Large intestine (tissue), 3 donors: ENCODE measurements at regions not wholly inside any gene's neighbourhood (a gene's known extent, or its start where the extent isn't known, plus 50 kb on each side); places are given as distances from the start of the nearest gene placed in this dataset.

Experiments used
- DNase-seq, 2 donors: peaks; one replicate each; pipeline versions ENCODE4 v3.0.0 to v3.0.0-alpha.2; 2013
- H3K27ac ChIP-seq: one replicate; pipeline ENCODE4 v1.5.1; 2013; ENCODE audit warnings: low read length
- H3K27me3 ChIP-seq: 2 replicates; pipeline ENCODE4 v1.6.1; 2013; ENCODE audit warnings: low read length; ENCODE audit not compliant: control insufficient read depth, insufficient read depth
- H3K36me3 ChIP-seq: 2 replicates; pipeline ENCODE4 v1.6.1; 2013; ENCODE audit warnings: low read length; ENCODE audit not compliant: control insufficient read depth, insufficient read depth
- H3K4me1 ChIP-seq: one replicate; pipeline ENCODE4 v1.6.1; 2013; ENCODE audit warnings: low read length; ENCODE audit not compliant: control insufficient read depth, insufficient read depth
- H3K4me3 ChIP-seq: one replicate; pipeline ENCODE4 v1.5.1; 2013; ENCODE audit warnings: low read length
- H3K9me3 ChIP-seq: one replicate; pipeline ENCODE4 v1.6.1; 2013; ENCODE audit warnings: mild to moderate bottlenecking, low read depth, low read length, moderate library complexity; ENCODE audit not compliant: control insufficient read depth
- WGBS: methylation state at CpG from one replicate; pipeline ENCODE4 v1.1.5; 2013; ENCODE audit warnings: low lambda C conversion rate; ENCODE audit not compliant: insufficient coverage; 5-methylcytosine and 5-hydroxymethylcytosine counted together

DNA sequence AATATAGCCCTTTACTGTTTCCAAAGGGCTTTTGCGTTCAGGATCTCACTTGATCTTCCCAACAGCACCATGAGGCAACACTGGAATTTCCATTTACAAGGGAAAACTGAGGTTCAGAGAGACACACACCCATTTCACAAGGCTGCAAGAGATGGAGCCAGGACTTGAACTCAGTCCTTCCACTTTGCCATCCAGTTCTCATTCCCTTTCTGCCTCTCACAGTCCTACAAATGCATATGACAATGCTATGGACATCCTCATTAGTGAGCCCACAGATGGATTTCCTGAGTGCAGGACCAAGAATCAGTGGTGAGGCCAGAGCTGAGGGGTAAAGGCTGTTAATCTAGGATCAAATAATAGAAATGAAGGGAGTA, 136.1 kb upstream of the MYCN start:
- 100% methylated on average over 1 of the region's 1 CpG for WGBS
- no peaks in the 10 kb centered on the region for H3K27me3 ChIP-seq

GRCh38 chr2:15804691-15805090, 135.7 kb upstream of the MYCN start:
- WGBS, result no CpG with 5 or more reads among the region's 2 CpGs
- Histone ChIP-seq H3K4me1 (peaks cover 14% of the 10 kb centered on the region), H3K9me3 (peaks cover 3% of the 10 kb centered on the region), H3K36me3 (no peaks in the 10 kb centered on the region), H3K4me3 (no peak overlapping the region), H3K27ac (no peak overlapping the region), H3K27me3 (no peaks in the 10 kb centered on the region)
- no peak for DNase-seq

More for the DNA sequence above, 136.1 kb upstream of the MYCN start:
- Histone ChIP-seq H3K4me3 (no peak overlapping the region), H3K9me3 (peaks cover 3% of the 10 kb centered on the region), H3K36me3 (no peaks in the 10 kb centered on the region), H3K4me1 (peaks cover 19% of the 10 kb centered on the region), H3K27ac (no peak overlapping the region)
- DNase-seq, result no peak

GRCh38 chr2:15805206-15805605, 135.1 kb upstream of the MYCN start:
- no peak overlapping the region for H3K4me3 ChIP-seq
- peaks cover 12% of the 10 kb centered on the region for H3K4me1 ChIP-seq
- no peak for DNase-seq
- H3K27ac ChIP-seq, result no peak overlapping the region
- peaks cover 3% of the 10 kb centered on the region for H3K9me3 ChIP-seq
- H3K27me3 ChIP-seq, result no peaks in the 10 kb centered on the region
- no peaks in the 10 kb centered on the region for H3K36me3 ChIP-seq
- WGBS, result no CpG with 5 or more reads among the region's 2 CpGs

DNA sequence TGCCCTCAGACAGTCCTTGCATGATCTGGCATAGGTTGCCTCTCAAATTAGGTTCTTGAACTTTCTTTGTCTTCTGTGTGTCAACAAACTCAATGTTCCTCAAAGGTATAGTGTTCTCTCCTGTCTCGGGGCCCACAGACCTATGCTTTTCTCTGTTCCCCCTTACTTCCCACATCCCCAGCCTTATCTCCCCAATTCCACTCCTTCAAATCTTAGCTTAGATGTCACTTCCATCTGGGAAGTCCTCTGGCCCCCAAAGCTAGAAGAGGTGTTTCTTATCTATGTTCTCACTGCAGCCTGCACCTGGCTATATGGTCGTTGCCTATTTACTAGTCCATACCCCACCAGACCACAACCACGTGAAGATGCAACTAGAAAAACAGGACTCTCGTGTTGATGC, 134.6 kb upstream of the MYCN start:
- Histone ChIP-seq H3K4me1 (peaks cover 13% of the 10 kb centered on the region), H3K36me3 (no peaks in the 10 kb centered on the region), H3K27ac (no peak overlapping the region), H3K27me3 (no peaks in the 10 kb centered on the region), H3K4me3 (no peak overlapping the region), H3K9me3 (peaks cover 3% of the 10 kb centered on the region)
- no peak for DNase-seq
- WGBS, result 100% methylated on average over 1 of the region's 4 CpGs

- Histone ChIP-seq H3K9me3 (peaks cover 3% of the 10 kb centered on the region), H3K36me3 (no peaks in the 10 kb centered on the region), H3K4me1 (peaks cover 16% of the 10 kb centered on the region), H3K4me3 (no peak overlapping the region), H3K27me3 (no peaks in the 10 kb centered on the region), H3K27ac (no peak overlapping the region)
- DNase-seq, result no peak
- WGBS, result 100% methylated on average over 1 of the region's 9 CpGs
These were observed 133.4 kb upstream of the MYCN start for GRCh38 chr2:15806801-15807417.

- no peaks in the 10 kb centered on the region for H3K36me3 ChIP-seq
- no peaks in the 10 kb centered on the region for H3K27me3 ChIP-seq
- WGBS, result 20% methylated on average over 1 of the region's 18 CpGs
- DNase-seq, result no peak
- H3K4me3 ChIP-seq, result no peak overlapping the region
- peaks cover 3% of the 10 kb centered on the region for H3K9me3 ChIP-seq
- H3K27ac ChIP-seq, result no peak overlapping the region
- H3K4me1 ChIP-seq, result peaks cover 16% of the 10 kb centered on the region
These were observed 132.7 kb upstream of the MYCN start for GRCh38 chr2:15807418-15808203.

DNA sequence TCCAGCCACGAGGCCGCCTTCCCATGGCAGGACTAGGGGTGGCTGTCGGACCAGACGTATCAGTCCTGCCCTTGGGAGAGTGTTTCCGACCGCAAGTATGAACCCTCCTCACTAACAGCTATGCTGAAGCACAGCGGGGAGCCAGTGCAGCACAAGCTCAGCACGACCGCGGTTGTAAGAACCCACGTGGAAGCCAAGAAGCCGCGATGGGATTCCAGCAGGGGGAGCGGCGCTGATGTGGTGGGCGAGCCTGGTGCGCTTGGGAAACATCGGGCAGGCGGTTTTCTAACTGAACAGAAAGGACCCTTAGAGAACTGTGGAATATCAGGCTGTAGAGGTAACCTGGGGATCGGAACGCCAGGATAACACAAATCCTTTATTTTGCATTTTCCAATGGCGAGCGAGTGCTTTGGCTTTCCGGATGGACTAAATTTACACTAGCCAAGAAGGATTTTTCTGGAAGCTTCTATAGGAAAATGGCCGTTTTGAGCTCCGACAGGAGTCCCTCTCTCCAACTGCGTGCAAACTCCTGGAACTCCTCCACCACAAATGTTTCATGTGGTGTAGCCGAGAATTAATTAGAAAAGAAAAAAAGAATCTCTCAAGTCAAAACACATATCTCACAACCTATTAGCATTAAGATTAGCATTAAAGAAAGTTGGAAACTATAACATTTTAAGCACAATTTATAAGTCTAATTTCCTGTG, 132.0 kb upstream of the MYCN start:
- Histone ChIP-seq H3K27me3 (no peaks in the 10 kb centered on the region), H3K4me1 (peaks cover 16% of the 10 kb centered on the region), H3K9me3 (peaks cover 3% of the 10 kb centered on the region), H3K4me3 (no peak overlapping the region), H3K36me3 (no peaks in the 10 kb centered on the region), H3K27ac (no peak overlapping the region)
- no CpG with 5 or more reads among the region's 28 CpGs for WGBS
- DNase-seq, result no peak

GRCh38 chr2:15808944-15809343, 131.4 kb upstream of the MYCN start:
- WGBS, result no CpG with 5 or more reads among the region's 8 CpGs
- no peaks in the 10 kb centered on the region for H3K27me3 ChIP-seq
- DNase-seq, result no peak

DNA sequence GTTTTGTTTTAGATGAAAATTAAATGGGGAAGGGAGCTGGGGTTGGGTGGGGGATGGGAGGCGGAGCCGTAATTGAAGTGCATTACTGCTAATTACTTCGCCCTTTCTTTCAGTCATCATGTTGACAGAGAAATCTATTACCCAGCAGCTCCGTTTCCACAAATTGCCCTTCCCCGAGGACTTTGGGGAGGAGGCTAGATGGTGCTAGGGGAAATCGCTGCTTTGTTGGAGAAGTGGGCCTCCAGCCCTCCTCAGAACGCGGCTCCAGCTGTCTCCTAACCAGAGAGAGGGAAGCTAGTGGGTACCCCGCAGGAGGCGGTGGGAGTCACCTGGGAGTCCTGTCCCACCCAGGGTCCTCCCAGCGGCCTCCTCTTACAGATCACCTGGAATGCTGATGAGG, 130.9 kb upstream of the MYCN start:
- no CpG with 5 or more reads among the region's 11 CpGs for WGBS
- H3K36me3 ChIP-seq, result no peaks in the 10 kb centered on the region
- no peak for DNase-seq

More at GRCh38 chr2:15808944-15809343, 131.4 kb upstream of the MYCN start:
- Histone ChIP-seq H3K27ac (no peak overlapping the region), H3K4me3 (no peak overlapping the region), H3K9me3 (peaks cover 3% of the 10 kb centered on the region), H3K36me3 (no peaks in the 10 kb centered on the region), H3K4me1 (peaks cover 16% of the 10 kb centered on the region)

GRCh38 chr2:15810477-15811150, 129.7 kb upstream of the MYCN start:
- H3K27me3 ChIP-seq, result no peaks in the 10 kb centered on the region
- H3K36me3 ChIP-seq, result no peaks in the 10 kb centered on the region
- peaks cover 3% of the 10 kb centered on the region for H3K9me3 ChIP-seq
- peaks cover 16% of the 10 kb centered on the region for H3K4me1 ChIP-seq
- H3K27ac ChIP-seq, result peak overlapping the region; percentile 42
- no peak overlapping the region for H3K4me3 ChIP-seq
- WGBS, result 100% methylated on average over 1 of the region's 12 CpGs
- DNase-seq, result peak; percentile 74 to 90

More for the DNA sequence above, 130.9 kb upstream of the MYCN start:
- H3K4me3 ChIP-seq, result no peak overlapping the region
- H3K9me3 ChIP-seq, result peaks cover 3% of the 10 kb centered on the region
- H3K27ac ChIP-seq, result no peak overlapping the region
- H3K4me1 ChIP-seq, result peaks cover 16% of the 10 kb centered on the region
- no peaks in the 10 kb centered on the region for H3K27me3 ChIP-seq
